Epithelial cell of prostate (primary cell): ENCODE measurements at regions not wholly inside any gene's neighbourhood (a gene's known extent, or its start where the extent isn't known, plus 50 kb on each side); places are given as distances from the start of the nearest gene placed in this dataset.
"Not testable (repeated sequence)": the region's sequence is repeated elsewhere in the genome, so short reads cannot be mapped to it uniquely, and the experiment has no call there.

ENCODE experiments used
- DNase-seq: peaks from one replicate; pipeline ENCODE4 v3.0.0-alpha.2; 2011; ENCODE audit warnings: low read depth, low spot score
- H3K27ac ChIP-seq: fragments of 450-650 bp; 2 replicates; pipeline ENCODE4 v1.5.1; 2017; ENCODE audit warnings: mild to moderate bottlenecking

- no peak for DNase-seq
- no peak overlapping the region for H3K27ac ChIP-seq
Measured at GRCh38 chr1:192475970-192476369, 99.6 kb upstream of the RGS1 start.

- DNase-seq = no peak
Measured at GRCh38 chr1:192476802-192477298, 98.7 kb upstream of the RGS1 start.

GRCh38 chr1:192477630-192478029 is 97.9 kb upstream of the RGS1 start:
- no peak for DNase-seq
- H3K27ac ChIP-seq = no peak overlapping the region

More at GRCh38 chr1:192476802-192477298, 98.7 kb upstream of the RGS1 start:
- no peak overlapping the region for H3K27ac ChIP-seq

GRCh38 chr1:192485692-192486436 is 89.7 kb upstream of the RGS1 start:
- peak overlapping the region; percentile 68 for H3K27ac ChIP-seq
- peak; percentile 88 for DNase-seq

- no peak for DNase-seq
- H3K27ac ChIP-seq = no peak overlapping the region
Measured at GRCh38 chr1:192488058-192488457, 87.5 kb upstream of the RGS1 start.

GRCh38 chr1:192489047-192489446 is 86.5 kb upstream of the RGS1 start:
- no peak overlapping the region for H3K27ac ChIP-seq

GRCh38 chr1:192489748-192490147 is 85.8 kb upstream of the RGS1 start:
- peak; percentile 94 for DNase-seq
- peak overlapping the region; percentile 7 for H3K27ac ChIP-seq

More at GRCh38 chr1:192489047-192489446, 86.5 kb upstream of the RGS1 start:
- DNase-seq = no peak

GRCh38 chr1:192491804-192492554 is 83.6 kb upstream of the RGS1 start:
- no peak for DNase-seq
- H3K27ac ChIP-seq = no peak overlapping the region

GRCh38 chr1:192493584-192493983 is 82.0 kb upstream of the RGS1 start:
- H3K27ac ChIP-seq = no peak overlapping the region
- no peak for DNase-seq

- no peak overlapping the region for H3K27ac ChIP-seq
- no peak for DNase-seq
Measured at GRCh38 chr1:192496369-192497056, 79.1 kb upstream of the RGS1 start.

- DNase-seq = no peak
- H3K27ac ChIP-seq = no peak overlapping the region
Measured at GRCh38 chr1:192497214-192497794, 78.3 kb upstream of the RGS1 start.

- H3K27ac ChIP-seq, DNase-seq: not testable (repeated sequence)
Measured at GRCh38 chr1:192498092-192498491, 77.5 kb upstream of the RGS1 start.

- not testable (repeated sequence) for DNase-seq, H3K27ac ChIP-seq
Measured at GRCh38 chr1:192499061-192499581, 76.5 kb upstream of the RGS1 start.

- not testable (repeated sequence) for DNase-seq, H3K27ac ChIP-seq
Measured at GRCh38 chr1:192500541-192500940, 75.0 kb upstream of the RGS1 start.

GRCh38 chr1:192506741-192507155 is 68.8 kb upstream of the RGS1 start:
- DNase-seq = no peak
- H3K27ac ChIP-seq = no peak overlapping the region

GRCh38 chr1:192512426-192513162 is 63.0 kb upstream of the RGS1 start:
- H3K27ac ChIP-seq = no peak overlapping the region
- no peak for DNase-seq

- no peak overlapping the region for H3K27ac ChIP-seq
- no peak for DNase-seq
Measured at GRCh38 chr1:192513196-192513595, 62.4 kb upstream of the RGS1 start.

GRCh38 chr1:192513697-192514096 is 61.9 kb upstream of the RGS1 start:
- H3K27ac ChIP-seq = no peak overlapping the region
- no peak for DNase-seq

- DNase-seq = no peak
- H3K27ac ChIP-seq = no peak overlapping the region
Measured at GRCh38 chr1:192516776-192517297, 58.7 kb upstream of the RGS1 start.
